ENCODE measurements at regions not wholly inside any gene's neighbourhood (a gene's known extent, or its start where the extent isn't known, plus 50 kb on each side); places are given as distances from the start of the nearest gene placed in this dataset.

GRCh38 chr6:120786256-120786655, 548.0 kb downstream of the TBC1D32 start:
- POLR2A ChIA-PET (ENCODE audit: low non-redundant PET) = no interaction called here
- H3K27ac ChIP-seq = no peak overlapping the region
- TF ChIP-seq CTCF (conservative IDR thresholded peaks at IDR 0.05; ENCODE audit: low read depth) = no peak
- no peak for DNase-seq (ENCODE audit: low spot score)
- CTCF ChIA-PET = no interaction called here

GRCh38 chr6:120785459-120786086, 548.7 kb downstream of the TBC1D32 start:
- POLR2A ChIA-PET (ENCODE audit: low non-redundant PET) = no interaction called here
- no peak overlapping the region for H3K27ac ChIP-seq
- CTCF ChIA-PET = no interaction called here
- no peak for TF ChIP-seq CTCF (conservative IDR thresholded peaks at IDR 0.05; ENCODE audit: low read depth)
- DNase-seq (ENCODE audit: low spot score) = no peak

GRCh38 chr6:120779441-120779840, 554.8 kb downstream of the TBC1D32 start:
- no peak for DNase-seq (ENCODE audit: low spot score)
- POLR2A ChIA-PET (ENCODE audit: low non-redundant PET) = no interaction called here
- CTCF ChIA-PET = no interaction called here
- TF ChIP-seq CTCF (conservative IDR thresholded peaks at IDR 0.05; ENCODE audit: low read depth) = no peak
- H3K27ac ChIP-seq = no peak overlapping the region

GRCh38 chr6:120775698-120776097, 558.6 kb downstream of the TBC1D32 start:
- no peak for DNase-seq (ENCODE audit: low spot score)
- no peak for TF ChIP-seq CTCF (conservative IDR thresholded peaks at IDR 0.05; ENCODE audit: low read depth)
- H3K27ac ChIP-seq = no peak overlapping the region
- POLR2A ChIA-PET (ENCODE audit: low non-redundant PET) = no interaction called here
- CTCF ChIA-PET = no interaction called here

- no peak for DNase-seq (ENCODE audit: low spot score)
- ChIA-PET POLR2A (ENCODE audit: low non-redundant PET) (no interaction called here), CTCF (no interaction called here)
- H3K27ac ChIP-seq = no peak overlapping the region
- TF ChIP-seq CTCF (conservative IDR thresholded peaks at IDR 0.05; ENCODE audit: low read depth) = no peak
Measured at GRCh38 chr6:120774275-120774674, 560.0 kb downstream of the TBC1D32 start.

- TF ChIP-seq CTCF (conservative IDR thresholded peaks at IDR 0.05; ENCODE audit: low read depth) = no peak
- CTCF ChIA-PET = interaction anchor here (0.7 kb wide), 1 partner anchor 115 kb away, joined by 4 read pairs; no protein-coding TSS in a partner anchor
- no peak overlapping the region for H3K27ac ChIP-seq
- DNase-seq (ENCODE audit: low spot score) = no peak
- POLR2A ChIA-PET (ENCODE audit: low non-redundant PET) = no interaction called here
Measured at GRCh38 chr6:120771019-120771418, 563.3 kb downstream of the TBC1D32 start.
